ENCODE measurements at regions not wholly inside any gene's neighbourhood (a gene's known extent, or its start where the extent isn't known, plus 50 kb on each side); places are given as distances from the start of the nearest gene placed in this dataset.

DNA sequence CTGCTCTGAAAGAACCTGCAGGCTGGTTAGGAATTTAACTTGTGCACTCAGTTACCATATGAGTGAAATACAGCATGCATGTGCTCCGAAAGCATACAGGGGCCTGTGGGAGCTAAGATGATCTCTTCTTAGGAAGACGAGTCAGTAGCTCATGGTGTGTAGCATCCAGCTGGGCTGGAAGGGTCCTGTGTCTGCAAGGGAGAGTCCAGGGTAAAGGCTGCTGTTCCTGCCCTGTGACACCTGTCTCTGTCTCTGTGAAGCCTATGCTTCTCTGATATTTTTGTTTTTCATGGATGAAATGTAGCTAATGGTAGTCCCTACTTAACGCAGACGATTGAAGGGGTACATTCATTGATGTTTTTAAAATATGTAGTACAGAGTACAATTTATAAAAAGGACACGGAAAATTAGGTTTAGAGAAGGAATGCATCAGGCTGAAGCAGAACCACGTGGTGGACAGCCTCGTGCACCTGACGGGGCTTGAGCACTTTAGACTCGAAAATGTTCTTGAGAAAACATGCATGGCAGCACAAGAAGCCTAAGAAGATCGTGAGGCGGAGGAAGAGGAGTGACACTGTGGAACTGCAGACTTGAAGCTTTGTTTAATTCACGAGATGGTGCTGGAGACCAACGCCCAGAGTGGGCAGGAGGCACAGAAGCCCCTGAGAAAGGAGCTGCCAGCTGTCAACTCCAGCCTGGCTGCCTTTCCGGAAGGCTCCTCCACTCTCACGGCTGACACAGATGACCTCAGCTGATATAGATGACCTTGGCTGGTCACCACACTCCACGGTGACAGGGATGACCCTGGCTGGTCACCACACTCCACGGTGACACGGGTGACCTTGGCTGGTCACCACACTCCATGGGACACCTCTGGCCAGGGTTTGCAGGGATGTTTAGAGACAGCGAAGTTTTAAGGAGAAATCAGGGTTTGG is 110.6 kb downstream of the TMEM18 start:
- TF ChIP-seq CTCF (IDR thresholded peaks at IDR 0.05 in 8 of 11, conservative IDR thresholded peaks at IDR 0.05 in 3 of 11) (no peak), POLR2A (IDR thresholded peaks at IDR 0.05) (no peak)

Data from spleen (tissue), 7 donors.